T-helper 2 cell treated with Interferon-gamma antibody and Interleukin-4, amounts not matched to agents 5 μg/mL and 100 μg/mL, for 36 hours (primary cell): ENCODE measurements at regions not wholly inside any gene's neighbourhood (a gene's known extent, or its start where the extent isn't known, plus 50 kb on each side); places are given as distances from the start of the nearest gene placed in this dataset.
A peak's percentile ranks its signal among the peaks of the same experiment; 100 is the strongest.

Source experiments
- DNase-seq: peaks from one replicate; pipeline ENCODE4 v3.0.0; 2021; ENCODE audit warnings: low spot score
- H3K27ac Mint-ChIP-seq: one replicate; pipeline ENCODE4 v1.8.0; 2021; ENCODE audit warnings: mild to moderate bottlenecking, mixed read lengths
- H3K27me3 Mint-ChIP-seq: one replicate; pipeline ENCODE4 v1.8.0; 2021; ENCODE audit warnings: low read depth, mixed read lengths
- H3K36me3 Mint-ChIP-seq: one replicate; pipeline ENCODE4 v1.8.0; 2021; ENCODE audit warnings: low read depth, mixed read lengths
- H3K4me1 Mint-ChIP-seq: one replicate; pipeline ENCODE4 v1.8.0; 2021; ENCODE audit warnings: low read depth, mixed read lengths
- H3K4me3 Mint-ChIP-seq: one replicate; pipeline ENCODE4 v1.8.0; 2022; ENCODE audit warnings: mild to moderate bottlenecking, moderate library complexity, mixed read lengths
- H3K9me3 Mint-ChIP-seq: one replicate; pipeline ENCODE4 v1.8.0; 2021; ENCODE audit warnings: mixed read lengths

DNA sequence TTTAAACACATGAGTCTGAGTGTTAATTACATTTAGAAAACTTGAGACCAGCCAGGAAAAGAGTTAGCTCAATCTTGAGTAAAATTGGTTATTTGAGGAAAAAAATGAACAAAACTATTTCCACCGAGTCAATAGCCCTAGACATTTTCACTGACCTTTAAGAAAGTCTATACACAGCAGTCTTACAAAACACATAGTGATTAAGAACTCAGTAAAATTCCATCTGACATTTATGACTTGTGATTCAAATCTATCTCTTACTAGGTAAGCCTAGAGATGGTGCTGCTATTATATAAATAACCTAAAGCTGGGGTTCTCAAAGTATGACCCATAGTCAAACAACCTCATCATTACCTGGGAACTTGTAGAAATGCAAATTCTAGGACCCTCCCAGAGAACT lies 109.1 kb upstream of the COL8A1 start:
- H3K27ac Mint-ChIP-seq = no peak overlapping the region
- H3K36me3 Mint-ChIP-seq = no peaks in the 10 kb centered on the region
- no peaks in the 10 kb centered on the region for H3K9me3 Mint-ChIP-seq
- no peaks in the 10 kb centered on the region for H3K4me1 Mint-ChIP-seq
- H3K27me3 Mint-ChIP-seq = no peaks in the 10 kb centered on the region
- DNase-seq = no peak
- no peak overlapping the region for H3K4me3 Mint-ChIP-seq

DNA sequence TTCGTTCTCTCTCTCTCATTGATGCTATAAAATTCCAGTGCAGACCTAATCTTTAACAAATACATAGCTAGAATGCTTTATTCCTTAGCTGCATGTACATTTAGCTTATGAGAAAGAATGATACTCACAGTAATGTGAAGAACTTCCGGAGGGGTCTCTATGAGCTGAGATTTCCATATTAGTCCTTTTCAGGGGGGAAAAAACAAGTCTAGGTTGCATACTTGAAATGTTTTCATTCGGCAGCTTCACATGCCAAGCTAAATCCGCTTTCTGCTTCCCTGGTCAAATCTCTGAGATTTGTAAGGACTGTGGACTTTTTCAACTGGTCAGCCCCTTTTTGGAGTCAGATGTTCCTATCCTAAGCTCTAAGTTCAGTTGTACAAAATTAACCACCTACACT lies 111.5 kb upstream of the COL8A1 start:
- Mint-ChIP-seq H3K36me3 (no peaks in the 10 kb centered on the region), H3K9me3 (no peaks in the 10 kb centered on the region), H3K27me3 (no peaks in the 10 kb centered on the region), H3K27ac (no peak overlapping the region), H3K4me1 (no peaks in the 10 kb centered on the region), H3K4me3 (no peak overlapping the region)
- DNase-seq = no peak

DNA sequence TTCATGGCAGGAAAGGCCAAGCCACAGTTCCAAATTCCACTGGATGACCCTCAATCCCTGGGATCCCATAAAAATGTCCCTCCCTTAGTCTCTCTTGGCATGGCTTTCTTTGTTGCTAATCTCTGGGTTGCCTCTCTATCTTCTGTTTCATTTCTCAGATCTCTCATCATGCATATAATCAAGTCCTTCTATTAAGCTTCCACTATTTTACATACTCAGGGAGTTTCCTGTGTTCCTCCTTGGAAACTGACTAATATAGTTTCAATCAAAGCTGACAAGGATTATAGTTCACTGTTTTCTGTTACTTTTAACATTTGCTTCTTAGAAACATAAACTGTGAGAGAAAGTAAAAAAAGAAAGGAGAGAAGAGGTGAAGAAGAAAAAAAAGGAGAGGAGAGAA lies 113.8 kb upstream of the COL8A1 start:
- Mint-ChIP-seq H3K9me3 (no peaks in the 10 kb centered on the region), H3K4me1 (no peaks in the 10 kb centered on the region), H3K27me3 (no peaks in the 10 kb centered on the region), H3K27ac (no peak overlapping the region), H3K4me3 (no peak overlapping the region), H3K36me3 (no peaks in the 10 kb centered on the region)
- DNase-seq = no peak

DNA sequence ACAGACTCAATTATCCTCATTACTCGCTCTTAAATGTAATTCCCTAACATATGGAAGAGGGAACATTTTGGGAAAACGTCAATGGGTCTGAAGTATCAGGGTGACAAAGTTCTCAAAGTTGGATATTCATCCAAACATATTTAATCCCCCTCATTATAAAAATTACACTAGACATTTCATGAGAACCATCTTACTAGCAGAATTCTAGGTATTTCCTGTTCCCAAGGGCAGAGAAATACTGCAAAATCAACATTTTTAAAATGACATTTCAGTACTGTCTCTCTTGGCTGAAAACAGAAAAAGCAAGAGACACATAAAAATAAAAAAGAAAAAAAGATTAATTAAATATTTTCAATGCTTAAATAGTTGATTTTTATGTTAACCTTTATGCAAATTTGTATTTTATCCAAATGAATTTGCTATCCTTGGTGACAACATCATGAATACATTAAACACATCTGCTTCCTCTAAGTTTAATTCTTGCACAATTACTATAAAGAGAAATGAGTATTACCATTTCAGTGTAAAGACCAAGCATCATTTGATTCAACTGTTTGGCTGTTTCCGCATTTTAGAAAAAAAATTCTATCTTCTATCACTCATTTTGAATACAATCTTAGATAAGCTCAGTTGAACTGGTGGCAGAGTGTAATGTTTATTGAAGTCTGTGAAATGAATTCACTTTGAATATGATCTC lies 114.8 kb upstream of the COL8A1 start:
- H3K36me3 Mint-ChIP-seq = no peaks in the 10 kb centered on the region
- H3K27me3 Mint-ChIP-seq = no peaks in the 10 kb centered on the region
- H3K4me1 Mint-ChIP-seq = no peaks in the 10 kb centered on the region
- no peak for DNase-seq
- no peak overlapping the region for H3K4me3 Mint-ChIP-seq
- H3K9me3 Mint-ChIP-seq = no peaks in the 10 kb centered on the region
- no peak overlapping the region for H3K27ac Mint-ChIP-seq

DNA sequence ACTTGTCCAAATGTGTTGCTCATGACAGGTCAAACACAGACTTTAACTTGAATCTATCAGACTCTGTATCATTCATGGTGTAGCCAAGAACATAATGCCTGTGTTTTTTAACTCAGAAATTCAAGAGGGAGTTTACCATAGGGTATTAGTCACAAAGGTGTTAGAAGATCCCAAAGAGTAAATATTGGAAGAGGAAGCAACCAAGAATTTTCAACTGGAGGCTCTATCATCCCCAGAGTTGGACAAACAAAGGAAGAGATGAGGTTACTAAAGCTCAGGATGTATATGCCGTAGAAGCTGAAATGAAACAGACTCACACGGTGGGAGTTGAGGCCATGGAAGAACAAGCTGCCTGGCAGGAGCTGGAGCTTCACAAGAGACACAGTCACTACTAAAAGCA lies 116.2 kb upstream of the COL8A1 start:
- H3K36me3 Mint-ChIP-seq = no peaks in the 10 kb centered on the region
- H3K4me1 Mint-ChIP-seq = no peaks in the 10 kb centered on the region
- no peak for DNase-seq
- no peak overlapping the region for H3K4me3 Mint-ChIP-seq
- no peaks in the 10 kb centered on the region for H3K27me3 Mint-ChIP-seq
- no peak overlapping the region for H3K27ac Mint-ChIP-seq
- H3K9me3 Mint-ChIP-seq = no peaks in the 10 kb centered on the region

DNA sequence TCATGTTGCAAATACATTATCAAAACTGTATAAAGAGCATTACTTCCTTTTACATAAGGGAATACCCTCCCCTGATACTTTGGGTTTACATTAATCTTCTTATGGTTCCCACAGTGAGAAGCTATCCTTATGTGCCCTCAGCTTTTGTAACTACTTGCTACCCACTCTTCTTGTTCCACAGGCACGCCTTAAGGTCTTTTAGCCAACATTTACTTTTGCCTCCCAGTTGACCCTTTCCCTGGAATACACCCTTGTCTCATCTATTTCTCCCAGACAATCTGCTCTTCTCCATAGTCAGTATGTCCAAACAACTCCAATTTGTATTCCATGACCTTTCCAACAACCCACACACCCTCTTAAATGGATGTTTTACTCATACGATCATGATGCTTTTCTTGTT lies 116.8 kb upstream of the COL8A1 start:
- H3K27ac Mint-ChIP-seq = no peak overlapping the region
- no peak for DNase-seq
- H3K4me3 Mint-ChIP-seq = no peak overlapping the region
- H3K4me1 Mint-ChIP-seq = no peaks in the 10 kb centered on the region
- no peaks in the 10 kb centered on the region for H3K9me3 Mint-ChIP-seq
- no peaks in the 10 kb centered on the region for H3K36me3 Mint-ChIP-seq
- no peaks in the 10 kb centered on the region for H3K27me3 Mint-ChIP-seq

DNA sequence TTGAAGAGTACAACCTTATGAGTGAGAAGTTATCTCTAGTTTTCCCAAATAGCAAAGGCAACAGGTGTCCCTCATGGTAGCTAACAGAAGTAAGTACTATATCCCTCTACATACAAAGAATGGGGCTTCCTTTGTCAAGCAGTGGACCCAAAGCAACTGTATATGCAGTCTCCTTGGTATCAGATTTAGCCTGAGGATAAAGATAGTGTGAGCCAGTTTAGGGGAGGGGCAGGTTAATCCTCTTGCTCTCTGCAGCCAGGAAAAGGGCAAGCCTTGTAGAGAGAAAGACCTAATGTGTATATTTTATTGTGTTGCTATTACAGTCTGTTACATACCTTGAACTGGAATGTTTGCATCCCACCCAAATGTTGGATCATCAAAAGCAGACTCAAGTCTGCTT lies 117.9 kb upstream of the COL8A1 start:
- no peaks in the 10 kb centered on the region for H3K36me3 Mint-ChIP-seq
- H3K27me3 Mint-ChIP-seq = no peaks in the 10 kb centered on the region
- no peak for DNase-seq
- no peaks in the 10 kb centered on the region for H3K4me1 Mint-ChIP-seq
- no peak overlapping the region for H3K4me3 Mint-ChIP-seq
- no peak overlapping the region for H3K27ac Mint-ChIP-seq
- no peaks in the 10 kb centered on the region for H3K9me3 Mint-ChIP-seq

DNA sequence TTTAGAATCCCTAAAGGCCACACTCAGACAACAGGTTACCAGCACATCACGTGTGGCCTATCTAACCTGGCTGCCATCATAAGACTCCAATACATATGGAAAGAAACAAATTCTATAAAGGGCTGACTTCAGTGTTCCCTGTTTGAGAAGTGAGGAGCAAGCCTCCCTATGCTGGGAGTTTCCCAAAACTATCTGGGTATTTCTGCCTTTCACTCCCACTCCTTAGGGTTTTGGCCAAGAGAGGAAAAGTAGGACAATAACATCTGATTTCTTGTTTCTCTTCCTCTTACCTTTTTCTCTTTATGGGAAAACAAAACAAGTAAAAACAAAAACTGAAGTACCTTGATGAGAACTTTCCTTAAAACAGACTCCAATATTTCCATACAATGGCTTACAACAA lies 121.5 kb upstream of the COL8A1 start:
- H3K27ac Mint-ChIP-seq = no peak overlapping the region
- H3K4me1 Mint-ChIP-seq = no peaks in the 10 kb centered on the region
- no peak for DNase-seq
- no peaks in the 10 kb centered on the region for H3K27me3 Mint-ChIP-seq
- no peaks in the 10 kb centered on the region for H3K36me3 Mint-ChIP-seq
- H3K9me3 Mint-ChIP-seq = no peaks in the 10 kb centered on the region
- H3K4me3 Mint-ChIP-seq = no peak overlapping the region

DNA sequence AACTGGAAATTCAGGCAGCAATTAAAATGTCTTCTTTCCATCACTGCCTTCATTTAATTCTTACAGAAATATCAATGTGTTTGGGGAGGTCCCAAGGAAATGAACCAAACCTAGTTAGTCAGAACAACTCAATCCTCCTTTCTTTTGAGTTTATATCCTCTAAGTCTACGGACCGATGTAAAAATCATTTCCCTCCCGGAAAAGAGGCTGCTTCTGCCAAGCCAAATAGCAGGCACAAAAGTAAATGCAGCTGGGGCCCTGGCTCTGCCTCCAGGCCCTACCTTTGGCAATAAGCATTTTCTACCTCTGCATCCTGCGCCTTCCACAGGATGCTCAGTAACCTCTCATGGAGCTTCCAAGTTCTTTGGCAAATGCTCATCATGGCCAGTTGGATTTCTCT lies 122.5 kb upstream of the COL8A1 start:
- Mint-ChIP-seq H3K9me3 (no peaks in the 10 kb centered on the region), H3K4me3 (no peak overlapping the region), H3K27ac (no peak overlapping the region), H3K27me3 (no peaks in the 10 kb centered on the region), H3K36me3 (no peaks in the 10 kb centered on the region), H3K4me1 (no peaks in the 10 kb centered on the region)
- no peak for DNase-seq

DNA sequence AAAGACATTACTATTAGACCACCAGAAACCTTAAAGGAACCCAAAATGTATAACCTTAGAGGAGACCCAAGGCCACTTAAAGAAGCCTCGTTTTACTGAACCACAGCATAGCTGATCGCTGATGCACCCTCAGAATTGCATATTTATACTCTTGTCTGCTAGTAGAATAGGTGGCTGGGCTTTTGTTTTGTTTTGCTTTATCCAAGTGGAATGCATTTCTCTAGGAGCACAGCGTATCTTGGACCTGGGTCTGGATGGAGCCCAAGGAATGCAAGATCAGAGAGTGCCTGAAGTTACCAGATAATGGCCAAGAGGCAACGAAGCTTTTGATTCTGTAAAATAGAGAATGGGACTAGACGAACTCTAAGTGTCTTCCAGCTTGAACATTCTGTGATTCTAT lies 129.2 kb upstream of the COL8A1 start:
- DNase-seq = no peak
- Mint-ChIP-seq H3K4me3 (no peak overlapping the region), H3K27me3 (no peaks in the 10 kb centered on the region), H3K36me3 (no peaks in the 10 kb centered on the region), H3K27ac (no peak overlapping the region), H3K4me1 (peaks cover 3% of the 10 kb centered on the region), H3K9me3 (no peaks in the 10 kb centered on the region)

DNA sequence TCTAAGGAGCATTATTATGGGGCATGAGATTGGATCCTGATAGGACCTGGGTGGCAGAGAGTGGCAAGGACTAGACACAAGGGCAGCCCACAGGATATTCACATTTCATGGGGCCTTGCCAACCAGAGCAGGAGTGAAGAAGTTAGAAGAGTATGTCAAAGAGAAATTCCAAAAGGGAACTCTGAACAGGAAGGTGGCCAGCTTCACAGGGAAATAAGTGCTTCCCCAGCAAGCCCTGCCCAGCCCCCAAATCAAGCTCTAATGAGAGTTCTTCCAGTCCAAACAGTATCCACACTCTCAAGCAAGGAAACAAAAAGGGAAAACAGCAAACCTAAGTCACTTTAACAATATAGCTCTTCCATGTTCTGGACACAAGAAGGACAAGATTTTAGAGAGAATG lies 130.2 kb upstream of the COL8A1 start:
- Mint-ChIP-seq H3K9me3 (no peaks in the 10 kb centered on the region), H3K27ac (no peak overlapping the region), H3K27me3 (no peaks in the 10 kb centered on the region), H3K36me3 (no peaks in the 10 kb centered on the region), H3K4me3 (no peak overlapping the region), H3K4me1 (peaks cover 3% of the 10 kb centered on the region)
- DNase-seq = no peak

DNA sequence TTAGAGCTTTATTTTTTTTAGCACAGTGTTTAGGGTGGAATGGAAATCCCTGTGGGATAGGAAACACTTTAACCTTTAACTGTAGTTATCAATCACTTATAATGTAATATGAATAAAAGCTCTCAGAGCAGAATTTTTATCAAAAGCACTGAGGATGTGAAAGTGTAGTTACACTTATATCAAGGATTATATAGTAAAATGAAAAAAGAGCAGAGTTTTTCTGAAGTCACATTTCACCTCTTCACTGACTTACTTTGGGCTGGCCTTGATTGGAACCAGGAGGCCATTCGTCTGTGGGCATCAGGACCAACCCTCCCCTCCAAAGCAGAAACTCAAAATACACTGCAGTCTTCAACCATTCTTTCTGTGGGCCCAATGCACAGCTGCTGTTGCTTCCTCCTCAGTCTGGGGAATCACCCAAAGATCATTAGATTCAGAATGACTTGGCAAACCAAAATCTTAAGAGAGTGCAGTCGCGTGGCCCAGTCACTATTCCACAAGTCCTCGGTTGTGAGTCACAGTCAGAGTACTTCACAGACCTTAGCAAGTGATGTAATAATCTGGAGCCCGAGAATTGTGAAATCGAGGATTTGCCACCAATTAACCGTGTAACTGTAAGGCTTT lies 132.6 kb upstream of the COL8A1 start:
- Mint-ChIP-seq H3K9me3 (no peaks in the 10 kb centered on the region), H3K4me3 (no peak overlapping the region), H3K27me3 (no peaks in the 10 kb centered on the region), H3K4me1 (peaks cover 3% of the 10 kb centered on the region), H3K27ac (no peak overlapping the region), H3K36me3 (no peaks in the 10 kb centered on the region)
- peak; percentile 30 for DNase-seq

DNA sequence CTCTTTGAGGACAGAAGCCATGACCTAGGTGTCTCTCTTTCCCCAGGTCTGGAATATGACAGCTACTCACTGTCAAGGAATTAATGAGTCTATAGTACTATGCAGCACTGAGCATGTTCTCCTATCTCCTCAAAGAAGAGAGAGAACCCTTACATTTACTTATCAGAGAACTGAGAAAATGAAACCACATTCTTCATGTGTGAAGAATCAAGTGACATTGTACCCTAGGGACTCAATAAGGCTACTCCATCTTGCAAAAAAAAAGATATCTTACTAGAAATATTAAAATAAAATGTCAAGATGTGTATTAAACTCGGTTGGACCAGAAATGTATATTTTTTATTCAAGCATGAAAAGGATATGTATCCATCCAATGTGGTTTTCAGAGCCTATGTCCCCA lies 133.2 kb upstream of the COL8A1 start:
- H3K27me3 Mint-ChIP-seq = no peaks in the 10 kb centered on the region
- H3K9me3 Mint-ChIP-seq = no peaks in the 10 kb centered on the region
- H3K36me3 Mint-ChIP-seq = no peaks in the 10 kb centered on the region
- peaks cover 3% of the 10 kb centered on the region for H3K4me1 Mint-ChIP-seq
- no peak for DNase-seq
- H3K27ac Mint-ChIP-seq = no peak overlapping the region
- no peak overlapping the region for H3K4me3 Mint-ChIP-seq

DNA sequence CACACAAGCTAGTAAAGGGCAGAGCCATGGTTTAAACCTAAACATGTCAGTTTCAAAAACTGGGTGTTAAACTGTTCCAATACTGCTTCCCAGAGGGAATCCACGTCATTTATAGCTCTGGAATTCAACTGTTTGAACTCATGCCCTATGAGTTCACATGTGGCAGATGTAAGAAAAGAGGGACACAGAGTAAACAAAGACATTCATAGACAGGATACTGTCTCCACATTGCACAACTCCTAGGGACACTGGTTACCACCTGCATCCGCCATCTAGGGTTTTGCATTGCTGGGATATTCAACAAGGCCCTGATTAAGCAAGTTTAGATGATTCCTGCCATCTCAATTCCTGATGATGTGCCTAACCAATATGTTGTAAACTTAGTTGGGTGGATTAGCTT lies 134.1 kb upstream of the COL8A1 start:
- H3K9me3 Mint-ChIP-seq = no peaks in the 10 kb centered on the region
- no peak overlapping the region for H3K4me3 Mint-ChIP-seq
- no peaks in the 10 kb centered on the region for H3K36me3 Mint-ChIP-seq
- no peak for DNase-seq
- no peak overlapping the region for H3K27ac Mint-ChIP-seq
- no peaks in the 10 kb centered on the region for H3K27me3 Mint-ChIP-seq
- H3K4me1 Mint-ChIP-seq = peaks cover 3% of the 10 kb centered on the region

DNA sequence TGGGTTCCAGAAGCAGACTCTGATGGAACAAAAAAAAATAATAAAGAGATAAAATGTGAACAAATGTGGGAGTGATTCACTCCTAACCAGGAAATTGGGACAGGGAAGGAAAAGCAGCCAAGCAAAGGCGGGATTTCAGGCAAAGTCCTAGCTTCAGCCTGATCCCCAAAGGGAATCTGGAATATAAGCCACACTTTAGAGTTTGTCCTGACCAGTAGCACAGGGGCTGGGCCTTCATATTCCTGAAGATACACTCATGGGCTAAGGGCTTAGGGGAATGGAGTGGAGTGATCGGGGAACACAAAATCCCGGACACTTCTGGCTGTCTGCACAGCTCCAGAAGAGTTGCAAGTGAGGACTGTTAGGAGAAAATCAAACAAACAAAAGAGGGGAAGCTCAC lies 135.0 kb upstream of the COL8A1 start:
- DNase-seq = no peak
- no peak overlapping the region for H3K27ac Mint-ChIP-seq
- H3K9me3 Mint-ChIP-seq = no peaks in the 10 kb centered on the region
- H3K4me3 Mint-ChIP-seq = no peak overlapping the region
- no peaks in the 10 kb centered on the region for H3K36me3 Mint-ChIP-seq
- no peaks in the 10 kb centered on the region for H3K27me3 Mint-ChIP-seq
- peaks cover 3% of the 10 kb centered on the region for H3K4me1 Mint-ChIP-seq
